B cell (primary cell): ENCODE measurements at regions not wholly inside any gene's neighbourhood (a gene's known extent, or its start where the extent isn't known, plus 50 kb on each side); places are given as distances from the start of the nearest gene placed in this dataset.

Experiments used
- ATAC-seq: fragments of 200-7000 bp; cut with Tn5 transposase; one replicate; pipeline ENCODE4 v1.10.0; 2021; ENCODE audit warnings: low read depth, mild to moderate bottlenecking, moderate number of reproducible peaks, moderate library complexity
- CTCF ChIA-PET: fragments of 350-600 bp; sonication (Branson Sonifier 250); formaldehyde crosslinking; loops from one replicate; lab custom pipeline; 2021; ENCODE audit warnings: antibody characterized with exemption, inconsistent platforms; lab: Charles Lee
- POLR2A ChIA-PET: fragments of 350-600 bp; sonication (Branson Sonifier 250); formaldehyde crosslinking; loops from one replicate; lab custom pipeline; 2021; ENCODE audit warnings: antibody characterized with exemption; lab: Charles Lee
- DNase-seq: peaks from one replicate; pipeline ENCODE4 v3.0.0; 2013
- H2AFZ ChIP-seq: 2 replicates; pipeline ENCODE4 v1.6.1; 2012; ENCODE audit warnings: mild to moderate bottlenecking, low read depth, low read length; ENCODE audit not compliant: insufficient read depth, poor library complexity, severe bottlenecking
- H3K27ac ChIP-seq, 2 donors: 1 replicate in 1 of 2; 2 replicates in 1 of 2; pipeline ENCODE4 v1.5.1; 2012 to 2013; ENCODE audit warnings: low read length in 2 of 2, mild to moderate bottlenecking in 2 of 2, moderate library complexity in 1 of 2
- H3K27me3 ChIP-seq, 4 experiments: fragments of 200-600 bp in 1 of 4; sonication (generic) in 1 of 4; replicated peaks in 1 of 4; 1 replicate in 2 of 4; 2 replicates in 2 of 4; pipeline versions ENCODE4 v1.6.1 to v1.7.0; 2013 to 2016; ENCODE audit warnings: low read length in 3 of 4, mild to moderate bottlenecking in 2 of 4, mixed read lengths in 1 of 4, moderate library complexity in 1 of 4; ENCODE audit not compliant: insufficient read depth in 4 of 4, control insufficient read depth in 3 of 4; ENCODE audit errors: control extremely low read depth in 1 of 4
- H3K36me3 ChIP-seq, 2 experiments: replicated peaks in 1 of 2; 1 replicate in 1 of 2; 2 replicates in 1 of 2; pipeline versions ENCODE4 v1.6.1 to v1.7.1; 2013; ENCODE audit warnings: low read length in 1 of 2; ENCODE audit not compliant: insufficient read depth in 2 of 2, control insufficient read depth in 1 of 2; ENCODE audit errors: control extremely low read depth in 1 of 2, extremely low read depth in 1 of 2
- H3K4me1 ChIP-seq, 2 donors: fragments of 200-600 bp in 1 of 2; sonication (generic) in 1 of 2; 1 replicate in 1 of 2; 2 replicates in 1 of 2; pipeline versions ENCODE4 v1.5.1 to v1.6.1; 2013 to 2017; ENCODE audit warnings: low read length in 2 of 2; ENCODE audit not compliant: control insufficient read depth in 2 of 2, insufficient read depth in 2 of 2
- H3K4me2 ChIP-seq: replicated peaks from 2 replicates; pipeline ENCODE3; 2012; ENCODE audit warnings: mild to moderate bottlenecking, low read depth, low read length; ENCODE audit not compliant: poor library complexity, severe bottlenecking
- H3K4me3 ChIP-seq, 5 experiments: fragments of 200-600 bp in 1 of 5; sonication (generic) in 1 of 5; 1 replicate in 3 of 5; 2 replicates in 2 of 5; pipeline versions ENCODE4 v1.5.1 to v1.7.0; 2011 to 2016; ENCODE audit warnings: low read length in 4 of 5, mild to moderate bottlenecking in 4 of 5, low read depth in 2 of 5, control low read depth in 1 of 5, moderate library complexity in 1 of 5; ENCODE audit not compliant: insufficient read depth in 1 of 5; ENCODE audit errors: control extremely low read depth in 1 of 5, extremely low read depth in 1 of 5
- H3K79me2 ChIP-seq: fragments of 200-600 bp; sonication (generic); one replicate; pipeline ENCODE4 v1.6.0; 2016; ENCODE audit warnings: low read length; ENCODE audit not compliant: control insufficient read depth, insufficient read depth
- H3K9ac ChIP-seq: fragments of 200-600 bp; sonication (generic); 2 replicates; pipeline ENCODE4 v1.6.1; 2017; ENCODE audit warnings: mild to moderate bottlenecking, low read length, moderate library complexity
- H3K9me3 ChIP-seq, 3 donors: one replicate each; pipeline versions ENCODE4 v1.6.1 to v1.7.1; 2013; ENCODE audit warnings: low read length in 2 of 3; ENCODE audit not compliant: control insufficient read depth in 2 of 3, insufficient read depth in 1 of 3; ENCODE audit errors: control extremely low read depth in 1 of 3
- H4K20me1 ChIP-seq: 2 replicates; pipeline ENCODE4 v1.6.0; 2012; ENCODE audit warnings: mild to moderate bottlenecking, low read length; ENCODE audit not compliant: insufficient read depth, control insufficient read depth, poor library complexity, severe bottlenecking
- H3K27ac Mint-ChIP-seq: one replicate; pipeline ENCODE4 v1.8.0; 2021; ENCODE audit warnings: mixed read lengths
- H3K27me3 Mint-ChIP-seq: one replicate; pipeline ENCODE4 v1.8.0; 2021; ENCODE audit warnings: mixed read lengths
- H3K4me1 Mint-ChIP-seq: one replicate; pipeline ENCODE4 v1.8.0; 2021; ENCODE audit warnings: mixed read lengths
- H3K4me3 Mint-ChIP-seq: one replicate; pipeline ENCODE4 v1.8.0; 2021; ENCODE audit warnings: mixed read lengths
- H3K9me3 Mint-ChIP-seq: one replicate; pipeline ENCODE4 v1.8.0; 2022; ENCODE audit warnings: mixed read lengths; ENCODE audit not compliant: insufficient read depth
- CTCF ChIP-seq: fragments of 200-600 bp; IDR thresholded peaks from one replicate; pipeline ENCODE4 v1.8.0; 2022; ENCODE audit warnings: antibody characterized with exemption, mild to moderate bottlenecking
- EZH2 ChIP-seq: IDR thresholded peaks from 2 replicates; pipeline ENCODE4 v1.6.1; 2012; ENCODE audit warnings: borderline replicate concordance, low read depth, mild to moderate bottlenecking, moderate library complexity, low read length; ENCODE audit not compliant: insufficient read depth, poor library complexity, severe bottlenecking
- WGBS: methylation state at CpG from one replicate; pipeline ENCODE4 v1.1.5; 2013; ENCODE audit warnings: missing lambda C conversion rate; ENCODE audit not compliant: insufficient coverage; 5-methylcytosine and 5-hydroxymethylcytosine counted together
- intact Hi-C: fragments of 100-400 bp; cut with micrococcal nuclease; formaldehyde crosslinking; loops from one replicate; pipeline ENCODE4 v1.10.0; 2022

GRCh38 chr16:85541181-85541580 lies 71.9 kb upstream of the GSE1 start:
- 37% methylated on average over 8 of the region's 8 CpGs for WGBS
- Histone ChIP-seq H3K9ac (no peak overlapping the region), H3K79me2 (no peaks in the 10 kb centered on the region)

GRCh38 chr16:85541619-85541979 lies 71.5 kb upstream of the GSE1 start:
- CTCF ChIA-PET: interaction anchor here (1.3 kb wide), 1 partner anchor 11 kb away, joined by 4 read pairs; no protein-coding TSS in a partner anchor
- peaks cover 0 to under 1% of the 10 kb centered on the region in 2 donors for H3K4me1 ChIP-seq
- H3K9me3 ChIP-seq: peaks cover 1 to 27% (median 12%) of the 10 kb centered on the region in 3 donors
- H3K27ac ChIP-seq: no peak overlapping the region
- POLR2A ChIA-PET: no interaction called here
- no peaks in the 10 kb centered on the region for H3K4me1 Mint-ChIP-seq
- peaks cover 0 to 1% (median 0%) of the 10 kb centered on the region in 4 experiments for H3K27me3 ChIP-seq
- no peaks in the 10 kb centered on the region for H4K20me1 ChIP-seq
- no peak for DNase-seq
- intact Hi-C loops: no loop called here
- H3K9ac ChIP-seq: no peak overlapping the region
- H3K4me3 ChIP-seq: no peak overlapping the region
- no peaks in the 10 kb centered on the region for H3K79me2 ChIP-seq
- WGBS: 87% methylated on average over 7 of the region's 7 CpGs
- no peak overlapping the region for H2AFZ ChIP-seq
- no peak overlapping the region for H3K27ac Mint-ChIP-seq
- H3K9me3 Mint-ChIP-seq: no peaks in the 10 kb centered on the region
- no peak overlapping the region for H3K4me2 ChIP-seq
- no peaks in the 10 kb centered on the region for H3K27me3 Mint-ChIP-seq
- TF ChIP-seq CTCF (no peak), EZH2 (no peak)
- no peaks in the 10 kb centered on the region for H3K36me3 ChIP-seq
- ATAC-seq: no peak
- H3K4me3 Mint-ChIP-seq: no peak overlapping the region

More at GRCh38 chr16:85541181-85541580, 71.9 kb upstream of the GSE1 start:
- no peaks in the 10 kb centered on the region for H3K9me3 Mint-ChIP-seq
- TF ChIP-seq EZH2 (no peak), CTCF (no peak)
- peaks cover 2% of the 10 kb centered on the region for H3K4me1 Mint-ChIP-seq
- DNase-seq (no peak), ATAC-seq (no peak)
- H3K4me1 ChIP-seq: peaks cover 0 to 5% of the 10 kb centered on the region in 2 donors
- H3K4me2 ChIP-seq: no peak overlapping the region
- H3K27ac Mint-ChIP-seq: no peak overlapping the region
- no peaks in the 10 kb centered on the region for H3K27me3 Mint-ChIP-seq
- H3K36me3 ChIP-seq: no peaks in the 10 kb centered on the region
- no peaks in the 10 kb centered on the region for H4K20me1 ChIP-seq
- no peak overlapping the region for H3K27ac ChIP-seq
- ChIA-PET CTCF (interaction anchor here (1.3 kb wide), 1 partner anchor 11 kb away, joined by 4 read pairs; no protein-coding TSS in a partner anchor), POLR2A (no interaction called here)
- H2AFZ ChIP-seq: no peak overlapping the region
- peaks cover 0 to 3% (median 0%) of the 10 kb centered on the region in 4 experiments for H3K27me3 ChIP-seq
- H3K4me3 ChIP-seq: no peak overlapping the region
- peaks cover 1 to 30% (median 12%) of the 10 kb centered on the region in 3 donors for H3K9me3 ChIP-seq
- intact Hi-C loops: no loop called here
- no peak overlapping the region for H3K4me3 Mint-ChIP-seq
